HG03378 (cell line): ENCODE measurements at regions not wholly inside any gene's neighbourhood (a gene's known extent, or its start where the extent isn't known, plus 50 kb on each side); places are given as distances from the start of the nearest gene placed in this dataset.
"Not testable (repeated sequence)": the region's sequence is repeated elsewhere in the genome, so short reads cannot be mapped to it uniquely, and the experiment has no call there.

Experiments used
- ATAC-seq: cut with Tn5 transposase; IDR thresholded peaks from one replicate; pipeline ENCODE4 v1.9.1; 2021; ENCODE audit warnings: mild to moderate bottlenecking, moderate library complexity; ENCODE audit not compliant: unreplicated experiment

GRCh38 chrX:42020225-42020624 is 96.9 kb upstream of the CASK start:
- ATAC-seq, result no peak

- ATAC-seq, result no peak
These were observed 94.6 kb upstream of the CASK start for GRCh38 chrX:42017971-42018370.

- ATAC-seq, result no peak
These were observed 77.5 kb upstream of the CASK start for GRCh38 chrX:42000836-42001235.

GRCh38 chrX:41984628-41985027 is 61.3 kb upstream of the CASK start:
- ATAC-seq, result no peak

GRCh38 chrX:41982953-41983352 is 59.6 kb upstream of the CASK start:
- no peak for ATAC-seq

GRCh38 chrX:41981481-41982013 is 58.2 kb upstream of the CASK start:
- no peak for ATAC-seq

GRCh38 chrX:41974677-41975076 is 51.3 kb upstream of the CASK start:
- not testable (repeated sequence) for ATAC-seq

GRCh38 chrX:41973208-41973607 is 49.9 kb upstream of the CASK start:
- ATAC-seq, result no peak
